Breast epithelium (tissue), 4 donors: ENCODE measurements at regions not wholly inside any gene's neighbourhood (a gene's known extent, or its start where the extent isn't known, plus 50 kb on each side); places are given as distances from the start of the nearest gene placed in this dataset.

Experiments used
- DNase-seq, 2 donors: peaks; one replicate each; pipeline ENCODE4 v3.0.0-alpha.2; 2019; ENCODE audit warnings: low spot score in 2 of 2
- H3K27ac ChIP-seq, 2 donors: fragments of 200-600 bp; sonication (generic) in 1 of 2; one replicate each; pipeline ENCODE4 v1.5.1; 2016 to 2019; ENCODE audit warnings: mild to moderate bottlenecking in 1 of 2
- H3K27me3 ChIP-seq, 2 donors: fragments of 200-600 bp; sonication (generic) in 1 of 2; one replicate each; pipeline versions ENCODE4 v1.5.1 to v1.6.0; 2017 to 2019; ENCODE audit warnings: control low read depth in 1 of 2, mild to moderate bottlenecking in 1 of 2
- H3K36me3 ChIP-seq: fragments of 200-600 bp; one replicate; pipeline ENCODE4 v1.5.1; 2019
- H3K4me1 ChIP-seq, 2 donors: fragments of 200-600 bp; sonication (generic); one replicate each; pipeline ENCODE4 v1.5.1; 2016 to 2019; ENCODE audit warnings: control low read depth in 1 of 2
- H3K4me3 ChIP-seq, 3 donors: fragments of 200-600 bp; sonication (generic); 1 replicate in 2 of 3; 2 replicates in 1 of 3; pipeline ENCODE4 v1.5.1; 2016 to 2019; ENCODE audit warnings: mild to moderate bottlenecking in 3 of 3, moderate library complexity in 2 of 3
- H3K9me3 ChIP-seq, 2 donors: fragments of 200-600 bp; sonication (generic) in 1 of 2; one replicate each; pipeline ENCODE4 v1.5.1; 2016 to 2019; ENCODE audit warnings: control low read depth in 1 of 2
- CTCF ChIP-seq, 3 donors: fragments of 450-650 bp; IDR thresholded peaks; one replicate each; pipeline ENCODE4 v1.5.1; 2016 to 2017; ENCODE audit warnings: antibody characterized with exemption in 3 of 3, mild to moderate bottlenecking in 3 of 3, moderate library complexity in 3 of 3
- POLR2A ChIP-seq: fragments of 450-650 bp; IDR thresholded peaks from one replicate; pipeline ENCODE4 v1.6.1; 2016; ENCODE audit warnings: antibody characterized with exemption, mild to moderate bottlenecking, moderate library complexity
- POLR2AphosphoS5 ChIP-seq, 3 donors: sonication (generic); formaldehyde crosslinking; IDR thresholded peaks; one replicate each; pipeline ENCODE4 v1.6.1; 2017; ENCODE audit warnings: antibody characterized with exemption in 3 of 3
- intact Hi-C: fragments of 100-400 bp; cut with DNase I; formaldehyde crosslinking; loops from one replicate; pipeline ENCODE4 v1.15.1; 2023; ENCODE audit warnings: low total_unique reads

DNA sequence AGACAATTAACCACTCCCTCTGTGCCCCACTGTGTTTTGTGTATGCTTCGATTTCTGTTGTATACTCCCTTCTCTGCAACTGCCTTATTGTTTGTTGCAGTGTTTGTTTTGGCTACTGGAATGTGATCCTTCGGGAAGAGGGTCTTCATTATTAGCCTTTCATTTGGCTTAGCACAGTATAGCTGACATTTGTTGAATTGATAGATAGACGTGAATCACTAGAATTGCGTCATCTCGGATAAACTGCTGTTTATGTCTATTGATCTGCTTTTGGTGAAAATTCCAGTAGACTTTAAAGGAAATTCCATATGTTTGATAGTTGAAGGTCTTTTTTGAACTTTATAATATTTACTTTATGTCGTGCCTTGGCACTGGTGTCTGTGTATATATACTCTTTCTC, 189.9 kb upstream of the EYA4 start:
- no peak overlapping the region for H3K4me3 ChIP-seq
- TF ChIP-seq POLR2AphosphoS5 (IDR thresholded peaks at IDR 0.05) (no peak), POLR2A (no peak), CTCF (IDR thresholded peaks at IDR 0.05) (no peak)
- no peaks in the 10 kb centered on the region for H3K27me3 ChIP-seq
- DNase-seq, result no peak
- H3K4me1 ChIP-seq, result no peaks in the 10 kb centered on the region
- intact Hi-C loops, result no loop called here
- H3K27ac ChIP-seq, result no peak overlapping the region
- no peaks in the 10 kb centered on the region for H3K36me3 ChIP-seq
- no peaks in the 10 kb centered on the region for H3K9me3 ChIP-seq

DNA sequence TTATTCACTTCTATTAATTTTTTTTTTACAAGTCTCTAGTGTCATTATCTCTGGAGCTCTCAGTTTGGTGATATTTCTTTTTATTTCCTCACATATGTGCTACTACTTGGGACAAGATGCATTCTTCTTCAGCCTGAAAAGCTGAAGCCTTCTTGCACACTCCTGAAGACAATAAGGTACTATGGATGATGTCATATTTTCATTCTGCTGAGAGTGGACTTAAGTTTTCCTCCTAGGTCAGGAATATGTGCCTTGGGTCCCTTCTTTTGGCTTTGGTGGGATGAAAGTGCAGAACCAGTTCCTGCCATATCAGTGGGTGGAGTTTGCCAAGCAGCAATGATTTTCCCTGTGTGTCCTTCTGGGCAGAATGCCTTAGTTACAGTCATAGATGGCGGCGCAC, 188.7 kb upstream of the EYA4 start:
- intact Hi-C loops, result no loop called here
- Histone ChIP-seq H3K4me1 (no peaks in the 10 kb centered on the region), H3K27ac (no peak overlapping the region), H3K9me3 (no peaks in the 10 kb centered on the region), H3K36me3 (no peaks in the 10 kb centered on the region), H3K27me3 (no peaks in the 10 kb centered on the region), H3K4me3 (no peak overlapping the region)
- no peak for DNase-seq
- no peak for TF ChIP-seq POLR2AphosphoS5 (IDR thresholded peaks at IDR 0.05)
- no peak for TF ChIP-seq POLR2A
- no peak for TF ChIP-seq CTCF (IDR thresholded peaks at IDR 0.05)

GRCh38 chr6:133055441-133055966, 185.7 kb upstream of the EYA4 start:
- no peaks in the 10 kb centered on the region for H3K36me3 ChIP-seq
- no peak for TF ChIP-seq CTCF (IDR thresholded peaks at IDR 0.05)
- no peak for TF ChIP-seq POLR2AphosphoS5 (IDR thresholded peaks at IDR 0.05)
- no peak for TF ChIP-seq POLR2A
- H3K4me1 ChIP-seq, result no peaks in the 10 kb centered on the region
- no peak overlapping the region for H3K27ac ChIP-seq
- intact Hi-C loops, result no loop called here
- no peak overlapping the region for H3K4me3 ChIP-seq
- no peaks in the 10 kb centered on the region for H3K9me3 ChIP-seq
- no peaks in the 10 kb centered on the region for H3K27me3 ChIP-seq
- DNase-seq, result no peak

DNA sequence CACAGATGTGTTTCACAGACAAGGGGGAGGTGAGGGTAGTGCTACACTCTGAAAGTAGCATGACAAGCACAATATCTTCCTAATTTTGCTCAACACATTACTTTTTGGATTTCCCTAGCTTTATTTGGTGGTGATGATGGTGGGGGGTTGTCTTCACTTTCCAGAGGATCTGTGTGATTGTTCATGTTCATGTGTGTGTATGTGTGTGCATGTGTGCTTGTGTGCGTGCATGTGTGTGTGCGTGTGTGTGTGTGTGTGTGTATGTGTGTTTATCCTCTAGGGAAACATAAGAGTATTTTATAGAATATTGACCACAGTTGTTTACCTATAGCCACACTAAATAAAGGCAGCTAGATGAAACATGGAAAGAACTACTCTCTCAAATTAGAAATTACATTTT, 183.8 kb upstream of the EYA4 start:
- no peak overlapping the region for H3K4me3 ChIP-seq
- no peak for DNase-seq

GRCh38 chr6:133062077-133062476, 179.1 kb upstream of the EYA4 start:
- Histone ChIP-seq H3K27me3 (no peaks in the 10 kb centered on the region), H3K36me3 (no peaks in the 10 kb centered on the region), H3K4me3 (no peak overlapping the region), H3K9me3 (no peaks in the 10 kb centered on the region), H3K27ac (no peak overlapping the region), H3K4me1 (no peaks in the 10 kb centered on the region)
- no peak for DNase-seq
- no peak for TF ChIP-seq POLR2AphosphoS5 (IDR thresholded peaks at IDR 0.05)
- no peak for TF ChIP-seq POLR2A
- TF ChIP-seq CTCF (IDR thresholded peaks at IDR 0.05), result no peak
- intact Hi-C loops, result no loop called here

More for the DNA sequence above, 183.8 kb upstream of the EYA4 start:
- Histone ChIP-seq H3K27ac (no peak overlapping the region), H3K9me3 (no peaks in the 10 kb centered on the region), H3K27me3 (no peaks in the 10 kb centered on the region), H3K36me3 (no peaks in the 10 kb centered on the region), H3K4me1 (no peaks in the 10 kb centered on the region)
- TF ChIP-seq POLR2AphosphoS5 (IDR thresholded peaks at IDR 0.05), result no peak
- TF ChIP-seq POLR2A, result no peak
- TF ChIP-seq CTCF (IDR thresholded peaks at IDR 0.05), result no peak
- intact Hi-C loops, result no loop called here
